Esophagus squamous epithelium (tissue), 4 donors: ENCODE measurements at regions not wholly inside any gene's neighbourhood (a gene's known extent, or its start where the extent isn't known, plus 50 kb on each side); places are given as distances from the start of the nearest gene placed in this dataset.

Source experiments
- POLR2A ChIP-seq, 4 donors: fragments of 450-650 bp; IDR thresholded peaks; one replicate each; pipeline ENCODE4 v1.6.1; 2017; ENCODE audit warnings: antibody characterized with exemption in 4 of 4, mild to moderate bottlenecking in 4 of 4, moderate library complexity in 3 of 4
- TF ChIP-seq, protein P1 (sequence below), 6 experiments: fragments of 450-650 bp in 4 of 6; fragments of 200-600 bp in 2 of 6; sonication (generic) in 2 of 6; IDR thresholded peaks; one replicate each; pipeline ENCODE4 v1.5.1; 2016 to 2019; ENCODE audit warnings: antibody characterized with exemption in 6 of 6, mild to moderate bottlenecking in 4 of 6, moderate library complexity in 4 of 6

DNA sequence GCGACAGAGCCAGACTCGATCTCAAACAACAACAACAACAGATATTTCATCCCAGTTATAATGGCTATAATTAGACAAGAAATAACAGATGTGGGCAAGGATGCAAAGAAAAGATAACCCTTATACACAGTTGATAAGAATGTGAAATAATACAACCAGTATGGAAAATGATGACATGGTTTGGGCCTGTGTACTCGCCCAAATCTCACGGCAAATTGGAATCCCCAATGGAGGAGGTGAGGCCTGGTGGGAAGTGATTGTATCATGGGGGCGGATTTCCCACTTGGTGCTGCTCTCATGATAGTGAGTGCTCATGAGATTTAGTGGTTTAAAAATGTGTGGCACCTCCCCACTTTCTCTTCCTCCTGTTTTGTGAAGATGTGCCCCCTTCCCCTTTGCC is 104.1 kb downstream of the C11orf87 start:
- TF ChIP-seq, protein P1, sequence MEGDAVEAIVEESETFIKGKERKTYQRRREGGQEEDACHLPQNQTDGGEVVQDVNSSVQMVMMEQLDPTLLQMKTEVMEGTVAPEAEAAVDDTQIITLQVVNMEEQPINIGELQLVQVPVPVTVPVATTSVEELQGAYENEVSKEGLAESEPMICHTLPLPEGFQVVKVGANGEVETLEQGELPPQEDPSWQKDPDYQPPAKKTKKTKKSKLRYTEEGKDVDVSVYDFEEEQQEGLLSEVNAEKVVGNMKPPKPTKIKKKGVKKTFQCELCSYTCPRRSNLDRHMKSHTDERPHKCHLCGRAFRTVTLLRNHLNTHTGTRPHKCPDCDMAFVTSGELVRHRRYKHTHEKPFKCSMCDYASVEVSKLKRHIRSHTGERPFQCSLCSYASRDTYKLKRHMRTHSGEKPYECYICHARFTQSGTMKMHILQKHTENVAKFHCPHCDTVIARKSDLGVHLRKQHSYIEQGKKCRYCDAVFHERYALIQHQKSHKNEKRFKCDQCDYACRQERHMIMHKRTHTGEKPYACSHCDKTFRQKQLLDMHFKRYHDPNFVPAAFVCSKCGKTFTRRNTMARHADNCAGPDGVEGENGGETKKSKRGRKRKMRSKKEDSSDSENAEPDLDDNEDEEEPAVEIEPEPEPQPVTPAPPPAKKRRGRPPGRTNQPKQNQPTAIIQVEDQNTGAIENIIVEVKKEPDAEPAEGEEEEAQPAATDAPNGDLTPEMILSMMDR (IDR thresholded peaks at IDR 0.05) = no peak
- TF ChIP-seq POLR2A (IDR thresholded peaks at IDR 0.05) = no peak
